GM18909 (cell line): ENCODE measurements at regions not wholly inside any gene's neighbourhood (a gene's known extent, or its start where the extent isn't known, plus 50 kb on each side); places are given as distances from the start of the nearest gene placed in this dataset.
"Not testable (repeated sequence)": the region's sequence is repeated elsewhere in the genome, so short reads cannot be mapped to it uniquely, and the experiment has no call there.

Source experiments
- ATAC-seq: cut with Tn5 transposase; IDR thresholded peaks from one replicate; pipeline ENCODE4 v1.9.1; 2021; ENCODE audit warnings: mild to moderate bottlenecking; ENCODE audit not compliant: unreplicated experiment, poor library complexity

GRCh38 chr12:88362439-88362838 lies 217.8 kb downstream of the KITLG start:
- no peak for ATAC-seq

- ATAC-seq = no peak
These were observed 214.9 kb downstream of the KITLG start for GRCh38 chr12:88365403-88365802.

GRCh38 chr12:88366101-88366500 lies 214.2 kb downstream of the KITLG start:
- no peak for ATAC-seq

GRCh38 chr12:88367231-88367630 lies 213.0 kb downstream of the KITLG start:
- ATAC-seq = no peak

GRCh38 chr12:88368077-88368476 lies 212.2 kb downstream of the KITLG start:
- not testable (repeated sequence) for ATAC-seq

- no peak for ATAC-seq
These were observed 208.7 kb downstream of the KITLG start for GRCh38 chr12:88371416-88372183.

- ATAC-seq = no peak
These were observed 204.7 kb downstream of the KITLG start for GRCh38 chr12:88375306-88376305.

- ATAC-seq = no peak
These were observed 202.3 kb downstream of the KITLG start for GRCh38 chr12:88377973-88378372.

GRCh38 chr12:88381466-88381865 lies 198.8 kb downstream of the KITLG start:
- ATAC-seq = no peak

GRCh38 chr12:88383405-88383804 lies 196.9 kb downstream of the KITLG start:
- peak; percentile 54 for ATAC-seq

GRCh38 chr12:88388566-88389540 lies 191.4 kb downstream of the KITLG start:
- ATAC-seq = no peak

- ATAC-seq = no peak
These were observed 189.5 kb downstream of the KITLG start for GRCh38 chr12:88390811-88391210.

GRCh38 chr12:88391556-88391955 lies 188.7 kb downstream of the KITLG start:
- no peak for ATAC-seq

- no peak for ATAC-seq
These were observed 187.1 kb downstream of the KITLG start for GRCh38 chr12:88393017-88393767.

GRCh38 chr12:88398031-88398430 lies 182.2 kb downstream of the KITLG start:
- no peak for ATAC-seq

GRCh38 chr12:88399811-88400210 lies 180.5 kb downstream of the KITLG start:
- no peak for ATAC-seq

GRCh38 chr12:88400302-88400701 lies 180.0 kb downstream of the KITLG start:
- no peak for ATAC-seq

GRCh38 chr12:88401155-88401554 lies 179.1 kb downstream of the KITLG start:
- ATAC-seq = no peak

GRCh38 chr12:88406905-88407304 lies 173.4 kb downstream of the KITLG start:
- no peak for ATAC-seq
